Chondrocyte (in vitro differentiated cells): ENCODE measurements at regions not wholly inside any gene's neighbourhood (a gene's known extent, or its start where the extent isn't known, plus 50 kb on each side); places are given as distances from the start of the nearest gene placed in this dataset.

Source experiments
- DNase-seq: peaks from one replicate; pipeline ENCODE4 v3.0.0; 2021; ENCODE audit warnings: mixed read lengths, low spot score
- H3K27ac Mint-ChIP-seq: one replicate; pipeline ENCODE4 v1.8.0; 2021; ENCODE audit warnings: mild to moderate bottlenecking, moderate library complexity, mixed read lengths; ENCODE audit not compliant: unreplicated experiment
- H3K27me3 Mint-ChIP-seq: 2 replicates; pipeline ENCODE4 v1.8.0; 2021; ENCODE audit warnings: low read depth, mixed read lengths
- H3K36me3 Mint-ChIP-seq: 2 replicates; pipeline ENCODE4 v1.8.0; 2021; ENCODE audit warnings: low read depth, mixed read lengths
- H3K4me1 Mint-ChIP-seq: 2 replicates; pipeline ENCODE4 v1.8.0; 2021; ENCODE audit warnings: low read depth, mild to moderate bottlenecking, mixed read lengths
- H3K4me3 Mint-ChIP-seq: one replicate; pipeline ENCODE4 v1.8.0; 2021; ENCODE audit warnings: mild to moderate bottlenecking, moderate library complexity, mixed read lengths; ENCODE audit not compliant: unreplicated experiment
- H3K9me3 Mint-ChIP-seq: 2 replicates; pipeline ENCODE4 v1.8.0; 2021; ENCODE audit warnings: low read depth, mixed read lengths
- TF ChIP-seq, protein P1 (sequence below): fragments of 200-600 bp; sonication (generic); IDR thresholded peaks from 2 replicates; pipeline ENCODE4 v1.5.0; 2021; ENCODE audit warnings: antibody characterized with exemption, mild to moderate bottlenecking, moderate library complexity

DNA sequence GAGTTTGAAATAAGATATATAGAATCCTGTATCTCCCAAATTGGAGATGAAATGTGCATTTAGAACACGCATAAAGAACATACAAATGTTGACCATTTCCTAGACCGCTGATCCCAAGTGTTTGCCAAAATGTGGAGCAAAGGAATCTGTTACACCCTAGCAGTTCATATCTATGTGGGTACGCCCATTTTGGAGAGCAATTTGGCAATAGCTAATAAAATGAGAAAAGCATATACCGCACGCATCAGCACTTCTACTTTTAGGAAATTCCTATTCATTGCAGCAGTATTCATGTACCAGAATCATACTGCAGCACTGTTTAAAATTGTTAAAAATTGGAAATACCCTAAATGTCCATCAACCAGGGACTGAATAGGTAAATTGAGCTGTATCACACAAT, 937.8 kb downstream of the BCL11B start:
- no peaks in the 10 kb centered on the region for H3K27me3 Mint-ChIP-seq
- H3K9me3 Mint-ChIP-seq: peaks cover 16% of the 10 kb centered on the region
- no peaks in the 10 kb centered on the region for H3K4me1 Mint-ChIP-seq
- TF ChIP-seq, protein P1, sequence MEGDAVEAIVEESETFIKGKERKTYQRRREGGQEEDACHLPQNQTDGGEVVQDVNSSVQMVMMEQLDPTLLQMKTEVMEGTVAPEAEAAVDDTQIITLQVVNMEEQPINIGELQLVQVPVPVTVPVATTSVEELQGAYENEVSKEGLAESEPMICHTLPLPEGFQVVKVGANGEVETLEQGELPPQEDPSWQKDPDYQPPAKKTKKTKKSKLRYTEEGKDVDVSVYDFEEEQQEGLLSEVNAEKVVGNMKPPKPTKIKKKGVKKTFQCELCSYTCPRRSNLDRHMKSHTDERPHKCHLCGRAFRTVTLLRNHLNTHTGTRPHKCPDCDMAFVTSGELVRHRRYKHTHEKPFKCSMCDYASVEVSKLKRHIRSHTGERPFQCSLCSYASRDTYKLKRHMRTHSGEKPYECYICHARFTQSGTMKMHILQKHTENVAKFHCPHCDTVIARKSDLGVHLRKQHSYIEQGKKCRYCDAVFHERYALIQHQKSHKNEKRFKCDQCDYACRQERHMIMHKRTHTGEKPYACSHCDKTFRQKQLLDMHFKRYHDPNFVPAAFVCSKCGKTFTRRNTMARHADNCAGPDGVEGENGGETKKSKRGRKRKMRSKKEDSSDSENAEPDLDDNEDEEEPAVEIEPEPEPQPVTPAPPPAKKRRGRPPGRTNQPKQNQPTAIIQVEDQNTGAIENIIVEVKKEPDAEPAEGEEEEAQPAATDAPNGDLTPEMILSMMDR: no peak
- no peak overlapping the region for H3K4me3 Mint-ChIP-seq
- no peak for DNase-seq
- H3K27ac Mint-ChIP-seq: no peak overlapping the region
- no peaks in the 10 kb centered on the region for H3K36me3 Mint-ChIP-seq

GRCh38 chr14:98341211-98341610, 930.8 kb downstream of the BCL11B start:
- Mint-ChIP-seq H3K4me1 (no peaks in the 10 kb centered on the region), H3K36me3 (no peaks in the 10 kb centered on the region), H3K27me3 (no peaks in the 10 kb centered on the region), H3K9me3 (peaks cover 10% of the 10 kb centered on the region), H3K27ac (no peak overlapping the region), H3K4me3 (no peak overlapping the region)
- TF ChIP-seq, protein P1: no peak
- no peak for DNase-seq

DNA sequence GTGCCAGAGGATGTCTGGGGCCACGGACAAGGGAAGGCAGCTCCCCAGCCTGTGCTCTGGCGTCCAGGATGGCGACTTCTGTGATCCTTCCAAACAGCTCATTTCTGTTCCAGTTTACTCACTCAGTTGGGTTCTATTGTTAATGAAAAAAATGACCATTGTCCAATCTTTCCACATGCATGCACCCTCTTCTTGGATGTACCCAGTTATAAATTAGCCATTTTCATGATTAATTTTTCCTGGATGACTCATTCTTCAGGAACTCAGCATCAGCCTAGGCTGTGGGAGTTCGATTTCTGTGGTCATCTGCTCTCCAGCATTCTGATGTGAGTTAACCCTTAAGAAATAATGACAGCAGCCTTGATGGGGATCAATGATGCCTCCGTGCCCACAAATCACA, 926.8 kb downstream of the BCL11B start:
- DNase-seq: no peak
- H3K36me3 Mint-ChIP-seq: no peaks in the 10 kb centered on the region

GRCh38 chr14:98347686-98348085, 924.3 kb downstream of the BCL11B start:
- Mint-ChIP-seq H3K4me3 (no peak overlapping the region), H3K9me3 (no peaks in the 10 kb centered on the region), H3K4me1 (no peaks in the 10 kb centered on the region), H3K36me3 (no peaks in the 10 kb centered on the region), H3K27ac (no peak overlapping the region), H3K27me3 (peaks cover 3% of the 10 kb centered on the region)
- TF ChIP-seq, protein P1: no peak
- DNase-seq: no peak

More for the DNA sequence above, 926.8 kb downstream of the BCL11B start:
- Mint-ChIP-seq H3K4me1 (no peaks in the 10 kb centered on the region), H3K27ac (no peak overlapping the region), H3K9me3 (peaks cover 7% of the 10 kb centered on the region), H3K4me3 (no peak overlapping the region), H3K27me3 (peaks cover 3% of the 10 kb centered on the region)
- TF ChIP-seq, protein P1: no peak

- TF ChIP-seq, protein P1: no peak
- no peak overlapping the region for H3K27ac Mint-ChIP-seq
- H3K4me3 Mint-ChIP-seq: no peak overlapping the region
- peaks cover 2% of the 10 kb centered on the region for H3K9me3 Mint-ChIP-seq
- no peaks in the 10 kb centered on the region for H3K4me1 Mint-ChIP-seq
- no peak for DNase-seq
- peaks cover 3% of the 10 kb centered on the region for H3K27me3 Mint-ChIP-seq
- no peaks in the 10 kb centered on the region for H3K36me3 Mint-ChIP-seq
Observed at GRCh38 chr14:98348505-98348904, 923.5 kb downstream of the BCL11B start.
